K562 (cell line): ENCODE measurements at regions not wholly inside any gene's neighbourhood (a gene's known extent, or its start where the extent isn't known, plus 50 kb on each side); places are given as distances from the start of the nearest gene placed in this dataset.

Source experiments
- ATAC-seq: fragments of 200-7000 bp; cut with Tn5 transposase; 3 replicates; pipeline ENCODE4 v1.9.1; 2020; ENCODE audit warnings: moderate library complexity
- BruUV-seq: library from RNA; stranded (reverse); fragments of 400-500 nt; replicated peaks from 2 replicates; lab custom pipeline; 2021; lab: Mats Ljungman, UMichigan
- CTCF ChIA-PET: fragments of 300-600 bp; formaldehyde crosslinking; extraction: SDS; loops from one replicate; lab custom pipeline; 2021; ENCODE audit warnings: low intra/inter-chr PET ratio; lab: Yijun Ruan, JAX
- POLR2A ChIA-PET: fragments of 300-600, 350-650 bp; sonication (Branson Sonifier 250); formaldehyde crosslinking; extraction: SDS; loops from one replicate; lab custom pipeline; 2021; ENCODE audit warnings: antibody characterized with exemption, inconsistent platforms; lab: Yijun Ruan, JAX
- DNase-seq, 4 experiments: peaks; one replicate each; pipeline versions ENCODE4 v3.0.0 to v3.0.0-alpha.2; 2011 to 2018; ENCODE audit warnings: low spot score in 3 of 4, mixed read lengths in 3 of 4; ENCODE audit errors: extremely low read depth in 1 of 4
- FAIRE-seq: peaks from 2 replicates; lab custom pipeline; 2011; peaks lifted over from hg19 to GRCh38; lab: Jason Lieb, UNC
- H2AFZ ChIP-seq: 2 replicates; pipeline ENCODE4 v1.6.0; 2011; ENCODE audit warnings: low read depth, low read length, control low read depth, inconsistent platforms
- H3K27ac ChIP-seq: fragments of 200-600 bp; 3 replicates; pipeline ENCODE4 v1.8.0; 2011; ENCODE audit warnings: low read depth, mild to moderate bottlenecking, control low read depth, inconsistent platforms, low read length, moderate library complexity, mixed read lengths; ENCODE audit errors: extremely low read depth
- H3K27me3 ChIP-seq, 2 experiments: fragments of 300-600 bp in 1 of 2; 2 replicates in 1 of 2; 3 replicates in 1 of 2; pipeline versions ENCODE4 v1.6.0 to v1.8.0; 2011; ENCODE audit warnings: inconsistent platforms in 2 of 2, low read length in 2 of 2, mild to moderate bottlenecking in 1 of 2, mixed read lengths in 1 of 2, moderate library complexity in 1 of 2; ENCODE audit not compliant: control insufficient read depth in 2 of 2, insufficient read depth in 2 of 2
- H3K36me3 ChIP-seq: fragments of 300-600 bp; 3 replicates; pipeline ENCODE4 v1.8.0; 2011; ENCODE audit warnings: mild to moderate bottlenecking, low read length, inconsistent platforms; ENCODE audit not compliant: control insufficient read depth, insufficient read depth
- H3K4me1 ChIP-seq, 2 experiments: fragments of 200-600 bp in 1 of 2; replicated peaks in 1 of 2; 2 replicates in 1 of 2; 3 replicates in 1 of 2; pipeline versions ENCODE4 v1.5.1 to v1.8.0; 2011; ENCODE audit warnings: inconsistent platforms in 2 of 2, low read length in 2 of 2, mild to moderate bottlenecking in 1 of 2, mixed read lengths in 1 of 2, moderate library complexity in 1 of 2; ENCODE audit not compliant: control insufficient read depth in 2 of 2, insufficient read depth in 2 of 2
- H3K4me2 ChIP-seq: 2 replicates; pipeline ENCODE4 v1.6.1; 2011; ENCODE audit warnings: low read length, control low read depth, inconsistent platforms, mixed read lengths; ENCODE audit not compliant: insufficient read depth
- H3K4me3 ChIP-seq: fragments of 200-600 bp; sonication (generic), shearing (Covaris generic); 2 replicates; pipeline ENCODE4 v1.5.1; 2016; ENCODE audit warnings: control low read depth, inconsistent platforms
- H3K79me2 ChIP-seq: fragments of 200-600 bp; 3 replicates; pipeline ENCODE4 v1.8.0; 2011; ENCODE audit warnings: low read length, inconsistent platforms; ENCODE audit not compliant: control insufficient read depth, insufficient read depth
- H3K9ac ChIP-seq, 2 experiments: 2 replicates each; pipeline versions ENCODE4 v1.6.0 to v1.6.1; 2011; ENCODE audit warnings: low read depth in 2 of 2, low read length in 2 of 2, control low read depth in 1 of 2, inconsistent platforms in 1 of 2, mild to moderate bottlenecking in 1 of 2, mixed read lengths in 1 of 2; ENCODE audit not compliant: insufficient read depth in 1 of 2
- H3K9me1 ChIP-seq: one replicate; pipeline ENCODE4 v1.6.0; 2011; ENCODE audit warnings: inconsistent platforms, mild to moderate bottlenecking, low read length, moderate library complexity; ENCODE audit not compliant: control insufficient read depth, insufficient read depth
- H3K9me3 ChIP-seq: replicated peaks from 2 replicates; pipeline ENCODE4 v1.5.1; 2011; ENCODE audit warnings: low read depth, low read length, inconsistent platforms; ENCODE audit not compliant: control insufficient read depth, insufficient read depth
- H4K20me1 ChIP-seq: replicated peaks from 2 replicates; pipeline ENCODE4 v1.6.1; 2011; ENCODE audit warnings: low read length, inconsistent platforms, mixed read lengths; ENCODE audit not compliant: control insufficient read depth, insufficient read depth
- ATF3 ChIP-seq, 2 experiments: fragments of 450-650 bp in 1 of 2; sonication (generic) in 1 of 2; formaldehyde crosslinking in 1 of 2; IDR thresholded peaks in 1 of 2; conservative IDR thresholded peaks in 1 of 2; 2 replicates each; pipeline versions ENCODE4 v1.6.1 to v1.8.1; 2016 to 2023; ENCODE audit warnings: mild to moderate bottlenecking in 2 of 2, moderate library complexity in 2 of 2, inconsistent platforms in 1 of 2, missing genetic modification reagents in 1 of 2
- ATF4 ChIP-seq: fragments of 450-650 bp; formaldehyde crosslinking; IDR thresholded peaks from 2 replicates; pipeline ENCODE4 v1.4.0; 2022; ENCODE audit warnings: mild to moderate bottlenecking, moderate library complexity
- BACH1 ChIP-seq: fragments of 200-800 bp; sonication (Bioruptor generic); IDR thresholded peaks from 2 replicates; pipeline ENCODE4 v1.6.1; 2016; ENCODE audit warnings: missing genetic modification characterization, missing compliant biosample characterization
- CEBPG ChIP-seq, 3 experiments: fragments of 200-800 bp in 1 of 3; sonication (Bioruptor generic) in 1 of 3; sonication (generic) in 1 of 3; formaldehyde crosslinking in 1 of 3; IDR thresholded peaks in 2 of 3; conservative IDR thresholded peaks in 1 of 3; 2 replicates each; pipeline versions ENCODE4 v1.6.1 to v1.8.0; 2016 to 2022; ENCODE audit warnings: missing compliant biosample characterization in 2 of 3, missing genetic modification characterization in 2 of 3, mild to moderate bottlenecking in 1 of 3, missing genetic modification reagents in 1 of 3
- CUX1 ChIP-seq: fragments of 200-800 bp; sonication (Bioruptor generic); IDR thresholded peaks from 2 replicates; pipeline ENCODE4 v1.6.1; 2016; ENCODE audit warnings: missing genetic modification characterization, missing compliant biosample characterization
- EHMT2 ChIP-seq: fragments of 450-650 bp; IDR thresholded peaks from 2 replicates; pipeline ENCODE4 v1.6.1; 2018; ENCODE audit warnings: antibody characterized with exemption
- MCM3 ChIP-seq: fragments of 450-650 bp; IDR thresholded peaks from 2 replicates; pipeline ENCODE4 v1.6.1; 2016
- MTA3 ChIP-seq: fragments of 450-650 bp; formaldehyde crosslinking; IDR thresholded peaks from 2 replicates; pipeline ENCODE4 v1.6.1; 2017; ENCODE audit warnings: mild to moderate bottlenecking, borderline replicate concordance
- NFE2L1 ChIP-seq: fragments of 450-650 bp; IDR thresholded peaks from 2 replicates; pipeline ENCODE4 v1.6.1; 2016; ENCODE audit warnings: missing genetic modification characterization, low read depth, mild to moderate bottlenecking, missing compliant biosample characterization, moderate library complexity, borderline replicate concordance
- OTX1 ChIP-seq: fragments of 450-650 bp; formaldehyde crosslinking; IDR thresholded peaks from 2 replicates; pipeline ENCODE4 v1.4.0; 2022; ENCODE audit warnings: mild to moderate bottlenecking
- RBM39 ChIP-seq: fragments of 200-400 bp; formaldehyde crosslinking; optimal IDR thresholded peaks from 2 replicates; pipeline ENCODE3; 2018; ENCODE audit warnings: low read depth, low read length
- SMARCA5 ChIP-seq: fragments of 450-650 bp; IDR thresholded peaks from 2 replicates; pipeline ENCODE4 v1.6.1; 2016
- ZNF184 ChIP-seq: sonication (generic); formaldehyde crosslinking; IDR thresholded peaks from 2 replicates; pipeline ENCODE4 v1.5.0; 2020; ENCODE audit warnings: missing genetic modification reagents
- WGBS: fragments of 100-300 bp; shearing (Covaris generic); methylation state at CpG from one replicate; pipeline ENCODE4 v1.1.6; 2016; ENCODE audit warnings: low coverage, mixed read lengths; ENCODE audit not compliant: insufficient coverage; ENCODE audit errors: missing lambda C conversion rate; 5-methylcytosine and 5-hydroxymethylcytosine counted together
- in situ Hi-C: fragments of 300-500 bp; cut with MboI; formaldehyde crosslinking; loops from 4 replicates; pipeline ENCODE4 v1.15.0; 2018; ENCODE audit warnings: inconsistent platforms, mixed read lengths
- intact Hi-C: fragments of 100-400 bp; cut with micrococcal nuclease; formaldehyde crosslinking; loops from 2 replicates; pipeline ENCODE4 v1.14.2; 2022

GRCh38 chr2:226440127-226440918, 359.3 kb downstream of the IRS1 start (continued):
- TF ChIP-seq CUX1: no peak
- TF ChIP-seq SMARCA5: no peak
- TF ChIP-seq RBM39: no peak
- TF ChIP-seq EHMT2: no peak
- TF ChIP-seq MTA3: no peak

- in situ Hi-C loops: no loop called here
- 0% methylated on average over 6 of the region's 6 CpGs for WGBS
- TF ChIP-seq NFE2L1 (tag) (no peak), ATF3 (IDR thresholded peaks at IDR 0.05) (no peak), ATF3 (CRISPR knock-in tag; conservative IDR thresholded peaks at IDR 0.05) (no peak), ATF4 (CRISPR knock-in tag) (peak; percentile 75), MCM3 (no peak), BACH1 (tag) (no peak), ZNF184 (CRISPR knock-in tag) (no peak), OTX1 (CRISPR knock-in tag) (no peak), CEBPG (CRISPR knock-in tag; IDR thresholded peaks at IDR 0.05) (no peak), CEBPG (tag; conservative IDR thresholded peaks at IDR 0.05 in 1 of 2, IDR thresholded peaks at IDR 0.05 in 1 of 2) (peak; percentile 47 to 82)
Observed at GRCh38 chr2:226439337-226439736, 360.3 kb downstream of the IRS1 start.

More at GRCh38 chr2:226439337-226439736, 360.3 kb downstream of the IRS1 start:
- Histone ChIP-seq H3K9me1 (no peaks in the 10 kb centered on the region), H2AFZ (no peak overlapping the region), H3K9me3 (0 out of 2 replicates have a peak, but pooled peaks cover 1% of the 10 kb centered on the region), H3K9ac (no peak overlapping the region), H4K20me1 (no peaks in the 10 kb centered on the region), H3K27me3 (no peaks in the 10 kb centered on the region), H3K4me1 (no peaks in the 10 kb centered on the region), H3K4me2 (no peak overlapping the region), H3K79me2 (no peaks in the 10 kb centered on the region), H3K4me3 (no peak overlapping the region), H3K27ac (no peak overlapping the region), H3K36me3 (no peaks in the 10 kb centered on the region)
- POLR2A ChIA-PET: no interaction called here
- FAIRE-seq (no peak), ATAC-seq (no peak), DNase-seq (no peak)
- intact Hi-C loops: no loop called here
- CTCF ChIA-PET: interaction anchor here (0.6 kb wide), 1 partner anchor 422 kb away, joined by 3 read pairs; no protein-coding TSS in a partner anchor
- no TSS peak for BruUV-seq
